HEK293 (cell line): ENCODE measurements at regions not wholly inside any gene's neighbourhood (a gene's known extent, or its start where the extent isn't known, plus 50 kb on each side); places are given as distances from the start of the nearest gene placed in this dataset.

Experiments used
- CTCF ChIA-PET: fragments of 350-600 bp; formaldehyde crosslinking; extraction: SDS; loops from one replicate; lab custom pipeline; 2021; ENCODE audit warnings: antibody characterized with exemption; lab: Yijun Ruan, JAX
- POLR2A ChIA-PET: fragments of 300-600 bp; formaldehyde crosslinking; extraction: SDS; loops from one replicate; lab custom pipeline; 2020; ENCODE audit warnings: antibody characterized with exemption, inconsistent platforms; lab: Yijun Ruan, JAX
- H3K27ac ChIP-seq: fragments of 200-500 bp; sonication (Bioruptor generic); 2 replicates; pipeline ENCODE4 v1.5.1; 2014; ENCODE audit warnings: low read depth, low read length, control low read depth, inconsistent platforms; ENCODE audit errors: extremely low read depth
- H3K36me3 ChIP-seq, 2 experiments: fragments of 200-500 bp in 1 of 2; sonication (Bioruptor generic) in 1 of 2; 1 replicate in 1 of 2; 2 replicates in 1 of 2; pipeline ENCODE4 v1.5.1; 2014 to 2017; ENCODE audit warnings: inconsistent platforms in 2 of 2, low read length in 2 of 2; ENCODE audit not compliant: control insufficient read depth in 2 of 2, insufficient read depth in 1 of 2
- H3K4me1 ChIP-seq: fragments of 200-500 bp; sonication (Bioruptor generic); 2 replicates; pipeline ENCODE4 v1.5.1; 2014; ENCODE audit warnings: mild to moderate bottlenecking, low read length, inconsistent platforms; ENCODE audit not compliant: control insufficient read depth, insufficient read depth
- H3K4me3 ChIP-seq: 2 replicates; pipeline ENCODE4 v1.5.1; 2011; ENCODE audit warnings: low read depth, mild to moderate bottlenecking, control low read depth, low read length, moderate library complexity
- H3K9me3 ChIP-seq: fragments of 200-500 bp; sonication (Bioruptor generic); 2 replicates; pipeline ENCODE4 v1.5.1; 2014; ENCODE audit warnings: low read depth, low read length, inconsistent platforms; ENCODE audit not compliant: control insufficient read depth, insufficient read depth
- GLIS2 ChIP-seq: fragments of 450-650 bp; formaldehyde crosslinking; IDR thresholded peaks from 2 replicates; pipeline ENCODE4 v1.5.1; 2016; ENCODE audit warnings: missing biosample characterization, missing genetic modification characterization
- KLF10 ChIP-seq: fragments of 450-650 bp; IDR thresholded peaks from 2 replicates; pipeline ENCODE4 v1.5.1; 2018; ENCODE audit warnings: missing biosample characterization, mild to moderate bottlenecking, missing genetic modification characterization
- KLF16 ChIP-seq: fragments of 450-650 bp; formaldehyde crosslinking; IDR thresholded peaks from 2 replicates; pipeline ENCODE4 v1.5.1; 2017; ENCODE audit warnings: missing biosample characterization, missing genetic modification characterization
- MEIS1 ChIP-seq: sonication (generic); formaldehyde crosslinking; IDR thresholded peaks from 2 replicates; pipeline ENCODE4 v1.8.1; 2022; ENCODE audit warnings: missing genetic modification reagents, mild to moderate bottlenecking, borderline replicate concordance
- SCRT2 ChIP-seq: fragments of 450-650 bp; formaldehyde crosslinking; IDR thresholded peaks from 2 replicates; pipeline ENCODE4 v1.5.1; 2016; ENCODE audit warnings: missing biosample characterization, missing genetic modification characterization
- WT1 ChIP-seq: fragments of 450-650 bp; formaldehyde crosslinking; IDR thresholded peaks from 2 replicates; pipeline ENCODE4 v1.5.1; 2016; ENCODE audit warnings: missing biosample characterization, missing genetic modification characterization
- ZBTB48 ChIP-seq: fragments of 450-650 bp; formaldehyde crosslinking; IDR thresholded peaks from 2 replicates; pipeline ENCODE4 v1.5.1; 2016; ENCODE audit warnings: missing biosample characterization, missing genetic modification characterization
- ZIC2 ChIP-seq: fragments of 450-650 bp; formaldehyde crosslinking; IDR thresholded peaks from 2 replicates; pipeline ENCODE4 v1.5.1; 2016; ENCODE audit warnings: missing biosample characterization, missing genetic modification characterization
- ZNF157 ChIP-seq: fragments of 450-650 bp; formaldehyde crosslinking; IDR thresholded peaks from 2 replicates; pipeline ENCODE4 v1.5.1; 2016; ENCODE audit warnings: missing biosample characterization, missing genetic modification characterization
- ZNF223 ChIP-seq: fragments of 450-650 bp; formaldehyde crosslinking; IDR thresholded peaks from 2 replicates; pipeline ENCODE4 v1.5.1; 2016; ENCODE audit warnings: missing biosample characterization, missing genetic modification characterization
- ZNF350 ChIP-seq: fragments of 450-650 bp; formaldehyde crosslinking; IDR thresholded peaks from 2 replicates; pipeline ENCODE4 v1.5.0; 2017; ENCODE audit warnings: missing biosample characterization, mild to moderate bottlenecking, missing genetic modification characterization
- ZNF514 ChIP-seq: fragments of 450-650 bp; formaldehyde crosslinking; IDR thresholded peaks from 2 replicates; pipeline ENCODE4 v1.5.1; 2016; ENCODE audit warnings: missing biosample characterization, missing genetic modification characterization
- ZNF544 ChIP-seq: fragments of 450-650 bp; formaldehyde crosslinking; IDR thresholded peaks from 2 replicates; pipeline ENCODE4 v1.5.0; 2017; ENCODE audit warnings: missing biosample characterization, missing genetic modification characterization
- ZNF558 ChIP-seq: fragments of 450-650 bp; formaldehyde crosslinking; IDR thresholded peaks from 2 replicates; pipeline ENCODE4 v1.5.1; 2016; ENCODE audit warnings: missing biosample characterization, missing genetic modification characterization
- ZNF561 ChIP-seq: fragments of 450-650 bp; IDR thresholded peaks from 2 replicates; pipeline ENCODE4 v1.5.1; 2018; ENCODE audit warnings: missing biosample characterization, missing genetic modification characterization, borderline replicate concordance
- ZNF610 ChIP-seq: fragments of 450-650 bp; formaldehyde crosslinking; IDR thresholded peaks from 2 replicates; pipeline ENCODE4 v1.5.1; 2016; ENCODE audit warnings: missing biosample characterization, missing genetic modification characterization, borderline replicate concordance
- ZNF626 ChIP-seq: fragments of 450-650 bp; sonication (Bioruptor Pico); formaldehyde crosslinking; IDR thresholded peaks from 2 replicates; pipeline ENCODE4 v1.5.1; 2018; ENCODE audit warnings: missing biosample characterization, missing genetic modification characterization, inconsistent platforms
- ZNF660 ChIP-seq: fragments of 450-650 bp; IDR thresholded peaks from 2 replicates; pipeline ENCODE4 v1.5.1; 2018; ENCODE audit warnings: missing biosample characterization, mild to moderate bottlenecking, missing genetic modification characterization
- ZNF677 ChIP-seq: fragments of 450-650 bp; IDR thresholded peaks from 2 replicates; pipeline ENCODE4 v1.5.0; 2018; ENCODE audit warnings: missing biosample characterization, mild to moderate bottlenecking, missing genetic modification characterization, moderate library complexity
- ZNF707 ChIP-seq: fragments of 450-650 bp; formaldehyde crosslinking; IDR thresholded peaks from 2 replicates; pipeline ENCODE4 v1.5.1; 2016; ENCODE audit warnings: missing biosample characterization, missing genetic modification characterization
- ZNF792 ChIP-seq: fragments of 450-650 bp; formaldehyde crosslinking; IDR thresholded peaks from 2 replicates; pipeline ENCODE4 v1.5.1; 2016; ENCODE audit warnings: missing biosample characterization, missing genetic modification characterization
- ZNF837 ChIP-seq: fragments of 450-650 bp; formaldehyde crosslinking; IDR thresholded peaks from 2 replicates; pipeline ENCODE4 v1.5.1; 2016; ENCODE audit warnings: missing biosample characterization, missing genetic modification characterization
- ZXDB ChIP-seq: fragments of 450-650 bp; formaldehyde crosslinking; IDR thresholded peaks from 2 replicates; pipeline ENCODE4 v1.5.1; 2016; ENCODE audit warnings: missing biosample characterization, missing genetic modification characterization
- TF ChIP-seq, protein P1 (sequence below): fragments of 450-650 bp; formaldehyde crosslinking; IDR thresholded peaks from 2 replicates; pipeline ENCODE4 v1.5.1; 2016; ENCODE audit warnings: missing biosample characterization, missing genetic modification characterization
- TF ChIP-seq, protein P2 (sequence below): fragments of 450-650 bp; formaldehyde crosslinking; conservative IDR thresholded peaks from 2 replicates; pipeline ENCODE4 v1.5.1; 2016; ENCODE audit warnings: low read depth, missing biosample characterization, missing genetic modification characterization
- TF ChIP-seq, protein P3 (sequence below): fragments of 450-650 bp; formaldehyde crosslinking; conservative IDR thresholded peaks from 2 replicates; pipeline ENCODE4 v1.5.1; 2016; ENCODE audit warnings: low read depth, missing biosample characterization, missing genetic modification characterization

DNA sequence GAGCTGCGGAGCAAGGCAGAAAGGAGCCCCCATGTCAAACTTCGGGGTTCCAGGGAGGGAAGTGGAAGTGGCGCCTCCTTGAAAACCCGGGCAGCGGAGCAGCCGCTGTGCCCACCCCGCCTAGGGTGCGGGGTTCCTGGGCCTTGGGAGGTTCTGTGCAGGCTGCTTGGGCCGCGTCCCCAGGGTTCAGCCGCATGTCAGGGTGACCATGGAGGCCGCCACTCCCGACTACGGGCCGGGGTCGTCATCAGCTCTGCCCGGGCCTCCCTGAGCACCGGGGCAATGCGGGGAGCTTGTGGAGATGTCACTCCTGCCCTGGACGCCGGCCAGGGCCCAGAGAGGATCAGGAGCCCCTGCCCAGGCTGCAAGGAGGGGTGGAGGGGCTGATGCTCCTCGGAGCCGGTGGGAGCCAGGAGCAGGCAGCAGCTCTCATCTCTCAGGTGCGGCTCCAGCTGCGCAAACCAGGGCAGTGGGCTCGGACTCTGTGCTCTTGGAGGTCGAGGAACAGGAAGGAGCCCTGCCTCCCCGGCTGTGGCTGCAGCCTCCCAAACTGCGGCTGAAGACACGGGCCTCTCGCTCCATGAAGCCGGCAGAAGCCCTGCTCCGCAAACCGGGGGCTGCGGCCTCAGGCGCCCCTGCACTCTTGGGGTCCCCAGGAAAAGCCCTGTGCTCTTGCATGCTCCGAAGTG lies 1286.5 kb downstream of the TMEM121 start:
- TF ChIP-seq ZXDB (tag by site-specific recombination) (no peak), KLF10 (tag by site-specific recombination) (no peak), ZNF514 (tag by site-specific recombination) (no peak), MEIS1 (CRISPR knock-in tag) (no peak), ZBTB48 (tag by site-specific recombination) (no peak), ZNF544 (tag by site-specific recombination) (no peak), ZNF792 (tag by site-specific recombination) (no peak), ZNF626 (tag by site-specific recombination) (no peak), ZNF610 (no peak), ZNF558 (tag by site-specific recombination) (no peak)
- TF ChIP-seq, protein P1, sequence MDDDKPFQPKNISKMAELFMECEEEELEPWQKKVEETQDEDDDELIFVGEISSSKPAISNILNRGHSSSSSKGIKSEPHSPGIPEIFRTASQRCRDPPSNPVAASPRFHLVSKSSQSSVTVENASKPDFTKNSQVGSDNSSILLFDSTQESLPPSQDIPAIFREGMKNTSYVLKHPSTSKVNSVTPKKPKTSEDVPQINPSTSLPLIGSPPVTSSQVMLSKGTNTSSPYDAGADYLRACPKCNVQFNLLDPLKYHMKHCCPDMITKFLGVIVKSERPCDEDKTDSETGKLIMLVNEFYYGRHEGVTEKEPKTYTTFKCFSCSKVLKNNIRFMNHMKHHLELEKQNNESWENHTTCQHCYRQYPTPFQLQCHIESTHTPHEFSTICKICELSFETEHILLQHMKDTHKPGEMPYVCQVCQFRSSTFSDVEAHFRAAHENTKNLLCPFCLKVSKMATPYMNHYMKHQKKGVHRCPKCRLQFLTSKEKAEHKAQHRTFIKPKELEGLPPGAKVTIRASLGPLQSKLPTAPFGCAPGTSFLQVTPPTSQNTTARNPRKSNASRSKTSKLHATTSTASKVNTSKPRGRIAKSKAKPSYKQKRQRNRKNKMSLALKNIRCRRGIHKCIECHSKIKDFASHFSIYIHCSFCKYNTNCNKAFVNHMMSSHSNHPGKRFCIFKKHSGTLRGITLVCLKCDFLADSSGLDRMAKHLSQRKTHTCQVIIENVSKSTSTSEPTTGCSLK (tag by site-specific recombination): no peak
- Histone ChIP-seq H3K36me3 (no peaks in the 10 kb centered on the region; a peak in 1 of 3 replicates), H3K9me3 (no peaks in the 10 kb centered on the region), H3K4me3 (no peak overlapping the region), H3K4me1 (no peaks in the 10 kb centered on the region), H3K27ac (no peak overlapping the region)
- ChIA-PET CTCF (interaction anchor here (0.7 to 1.4 kb wide), 4 partner anchors 23 to 478 kb away, joined by 3 to 5 read pairs (median 4); no protein-coding TSS in a partner anchor), POLR2A (no interaction called here)

DNA sequence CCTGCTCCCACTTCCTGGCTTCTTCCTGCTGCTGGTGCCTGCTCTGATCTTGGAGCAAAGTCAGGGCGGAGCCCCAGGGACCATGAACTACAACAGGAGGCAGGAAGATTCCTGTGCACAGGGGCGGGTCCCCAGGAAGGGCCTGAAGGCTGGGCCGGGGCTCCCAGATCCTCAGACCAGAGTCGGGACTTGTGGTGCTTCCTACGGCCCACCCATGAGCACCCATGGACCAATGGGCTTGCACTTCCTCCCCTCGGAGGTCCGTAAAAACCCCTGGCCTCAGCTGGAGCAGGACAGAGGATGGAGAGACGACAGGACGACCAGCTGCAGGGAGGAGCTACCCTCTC lies 1287.1 kb downstream of the TMEM121 start:
- TF ChIP-seq ZNF561 (tag by site-specific recombination) (no peak), ZIC2 (no peak), KLF10 (tag by site-specific recombination) (no peak), ZNF157 (tag by site-specific recombination) (no peak), GLIS2 (tag by site-specific recombination) (no peak), ZNF837 (tag by site-specific recombination) (no peak), KLF16 (tag by site-specific recombination) (no peak), WT1 (tag by site-specific recombination) (no peak), ZNF350 (no peak), ZNF677 (tag by site-specific recombination) (no peak), ZNF660 (tag by site-specific recombination) (no peak), ZNF223 (no peak), SCRT2 (tag by site-specific recombination) (no peak), ZNF707 (tag by site-specific recombination) (no peak)
- TF ChIP-seq, protein P2, sequence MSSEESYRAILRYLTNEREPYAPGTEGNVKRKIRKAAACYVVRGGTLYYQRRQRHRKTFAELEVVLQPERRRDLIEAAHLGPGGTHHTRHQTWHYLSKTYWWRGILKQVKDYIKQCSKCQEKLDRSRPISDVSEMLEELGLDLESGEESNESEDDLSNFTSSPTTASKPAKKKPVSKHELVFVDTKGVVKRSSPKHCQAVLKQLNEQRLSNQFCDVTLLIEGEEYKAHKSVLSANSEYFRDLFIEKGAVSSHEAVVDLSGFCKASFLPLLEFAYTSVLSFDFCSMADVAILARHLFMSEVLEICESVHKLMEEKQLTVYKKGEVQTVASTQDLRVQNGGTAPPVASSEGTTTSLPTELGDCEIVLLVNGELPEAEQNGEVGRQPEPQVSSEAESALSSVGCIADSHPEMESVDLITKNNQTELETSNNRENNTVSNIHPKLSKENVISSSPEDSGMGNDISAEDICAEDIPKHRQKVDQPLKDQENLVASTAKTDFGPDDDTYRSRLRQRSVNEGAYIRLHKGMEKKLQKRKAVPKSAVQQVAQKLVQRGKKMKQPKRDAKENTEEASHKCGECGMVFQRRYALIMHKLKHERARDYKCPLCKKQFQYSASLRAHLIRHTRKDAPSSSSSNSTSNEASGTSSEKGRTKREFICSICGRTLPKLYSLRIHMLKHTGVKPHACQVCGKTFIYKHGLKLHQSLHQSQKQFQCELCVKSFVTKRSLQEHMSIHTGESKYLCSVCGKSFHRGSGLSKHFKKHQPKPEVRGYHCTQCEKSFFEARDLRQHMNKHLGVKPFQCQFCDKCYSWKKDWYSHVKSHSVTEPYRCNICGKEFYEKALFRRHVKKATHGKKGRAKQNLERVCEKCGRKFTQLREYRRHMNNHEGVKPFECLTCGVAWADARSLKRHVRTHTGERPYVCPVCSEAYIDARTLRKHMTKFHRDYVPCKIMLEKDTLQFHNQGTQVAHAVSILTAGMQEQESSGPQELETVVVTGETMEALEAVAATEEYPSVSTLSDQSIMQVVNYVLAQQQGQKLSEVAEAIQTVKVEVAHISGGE: no peak
- TF ChIP-seq, protein P3, sequence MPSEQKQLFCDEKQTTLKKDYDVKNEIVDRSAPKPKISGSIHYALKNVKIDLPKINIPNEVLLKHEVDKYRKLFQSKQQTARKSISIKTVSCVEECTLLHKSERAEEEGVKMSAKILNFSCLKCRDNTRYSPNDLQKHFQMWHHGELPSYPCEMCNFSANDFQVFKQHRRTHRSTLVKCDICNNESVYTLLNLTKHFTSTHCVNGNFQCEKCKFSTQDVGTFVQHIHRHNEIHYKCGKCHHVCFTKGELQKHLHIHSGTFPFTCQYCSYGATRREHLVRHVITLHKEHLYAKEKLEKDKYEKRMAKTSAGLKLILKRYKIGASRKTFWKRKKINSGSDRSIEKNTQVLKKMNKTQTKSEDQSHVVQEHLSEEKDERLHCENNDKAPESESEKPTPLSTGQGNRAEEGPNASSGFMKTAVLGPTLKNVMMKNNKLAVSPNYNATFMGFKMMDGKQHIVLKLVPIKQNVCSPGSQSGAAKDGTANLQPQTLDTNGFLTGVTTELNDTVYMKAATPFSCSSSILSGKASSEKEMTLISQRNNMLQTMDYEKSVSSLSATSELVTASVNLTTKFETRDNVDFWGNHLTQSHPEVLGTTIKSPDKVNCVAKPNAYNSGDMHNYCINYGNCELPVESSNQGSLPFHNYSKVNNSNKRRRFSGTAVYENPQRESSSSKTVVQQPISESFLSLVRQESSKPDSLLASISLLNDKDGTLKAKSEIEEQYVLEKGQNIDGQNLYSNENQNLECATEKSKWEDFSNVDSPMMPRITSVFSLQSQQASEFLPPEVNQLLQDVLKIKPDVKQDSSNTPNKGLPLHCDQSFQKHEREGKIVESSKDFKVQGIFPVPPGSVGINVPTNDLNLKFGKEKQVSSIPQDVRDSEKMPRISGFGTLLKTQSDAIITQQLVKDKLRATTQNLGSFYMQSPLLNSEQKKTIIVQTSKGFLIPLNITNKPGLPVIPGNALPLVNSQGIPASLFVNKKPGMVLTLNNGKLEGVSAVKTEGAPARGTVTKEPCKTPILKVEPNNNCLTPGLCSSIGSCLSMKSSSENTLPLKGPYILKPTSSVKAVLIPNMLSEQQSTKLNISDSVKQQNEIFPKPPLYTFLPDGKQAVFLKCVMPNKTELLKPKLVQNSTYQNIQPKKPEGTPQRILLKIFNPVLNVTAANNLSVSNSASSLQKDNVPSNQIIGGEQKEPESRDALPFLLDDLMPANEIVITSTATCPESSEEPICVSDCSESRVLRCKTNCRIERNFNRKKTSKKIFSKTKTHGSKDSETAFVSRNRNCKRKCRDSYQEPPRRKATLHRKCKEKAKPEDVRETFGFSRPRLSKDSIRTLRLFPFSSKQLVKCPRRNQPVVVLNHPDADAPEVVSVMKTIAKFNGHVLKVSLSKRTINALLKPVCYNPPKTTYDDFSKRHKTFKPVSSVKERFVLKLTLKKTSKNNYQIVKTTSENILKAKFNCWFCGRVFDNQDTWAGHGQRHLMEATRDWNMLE (tag by site-specific recombination): no peak
- Histone ChIP-seq H3K9me3 (peaks cover 1% of the 10 kb centered on the region; the same call in 1 of the 2 replicates), H3K27ac (no peak overlapping the region), H3K4me1 (no peaks in the 10 kb centered on the region), H3K4me3 (no peak overlapping the region), H3K36me3 (no peaks in the 10 kb centered on the region; a peak in 1 of 3 replicates)
- ChIA-PET CTCF (interaction anchor here (1.4 to 2.0 kb wide), 2 partner anchors 12 to 23 kb away, joined by 4 to 5 read pairs; no protein-coding TSS in a partner anchor), POLR2A (no interaction called here)
